ES-I3 (cell line): ENCODE measurements at regions not wholly inside any gene's neighbourhood (a gene's known extent, or its start where the extent isn't known, plus 50 kb on each side); places are given as distances from the start of the nearest gene placed in this dataset.

Experiments used
- H3K36me3 ChIP-seq: 2 replicates; pipeline ENCODE4 v1.6.1; 2013; ENCODE audit warnings: mild to moderate bottlenecking, low read length, control low read depth, moderate library complexity; ENCODE audit not compliant: insufficient read depth
- H3K4me1 ChIP-seq: 2 replicates; pipeline ENCODE4 v1.6.1; 2013; ENCODE audit warnings: mild to moderate bottlenecking, control low read depth, low read length; ENCODE audit not compliant: insufficient read depth
- H3K9ac ChIP-seq: 2 replicates; pipeline ENCODE4 v1.6.1; 2013; ENCODE audit warnings: low read depth, mild to moderate bottlenecking, low read length, moderate library complexity
- H3K9me3 ChIP-seq: 2 replicates; pipeline ENCODE4 v1.6.1; 2013; ENCODE audit warnings: mild to moderate bottlenecking, low read length, moderate library complexity; ENCODE audit not compliant: control insufficient read depth, insufficient read depth

DNA sequence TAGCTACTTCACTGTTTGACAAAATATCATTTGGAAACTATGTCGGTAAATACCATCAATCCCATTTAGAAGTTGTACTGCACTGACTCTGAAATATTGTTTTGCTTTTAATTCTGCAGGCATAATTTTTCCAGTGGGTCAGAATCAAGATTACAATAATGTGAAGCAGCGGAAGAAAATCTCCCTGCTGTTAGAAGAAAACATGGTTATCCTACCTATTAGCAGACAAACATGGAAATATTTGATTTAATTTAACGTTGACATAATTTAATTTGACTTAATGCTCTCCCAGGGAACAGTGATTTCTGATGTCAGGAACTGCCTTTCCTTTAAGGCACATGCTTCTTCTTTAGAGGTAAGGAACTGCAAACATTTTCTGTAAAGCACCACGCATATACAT, 634.0 kb downstream of the LTN1 start:
- H3K9ac ChIP-seq, result no peak overlapping the region
- H3K9me3 ChIP-seq, result no peaks in the 10 kb centered on the region
- H3K4me1 ChIP-seq, result no peaks in the 10 kb centered on the region
- no peaks in the 10 kb centered on the region for H3K36me3 ChIP-seq

DNA sequence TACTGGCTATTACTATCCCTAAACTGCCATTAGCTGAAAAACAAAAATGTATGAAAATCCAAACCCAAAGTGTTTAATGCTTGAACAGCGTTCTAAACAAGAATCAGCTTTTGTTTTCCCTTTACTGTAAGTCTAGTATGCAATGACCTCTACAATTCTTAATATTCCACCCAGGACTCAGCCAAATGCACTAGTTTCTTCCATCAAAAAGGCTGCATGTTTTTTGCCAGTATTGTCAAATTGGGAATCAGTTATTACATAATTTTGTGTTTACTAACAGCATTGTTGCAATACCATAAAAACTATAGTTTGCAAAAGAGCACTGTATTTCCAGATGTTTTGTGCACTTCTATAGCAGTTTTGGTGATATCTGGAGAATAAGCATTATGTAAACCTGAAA, 634.5 kb downstream of the LTN1 start:
- no peaks in the 10 kb centered on the region for H3K9me3 ChIP-seq
- H3K36me3 ChIP-seq, result no peaks in the 10 kb centered on the region
- H3K9ac ChIP-seq, result no peak overlapping the region
- no peaks in the 10 kb centered on the region for H3K4me1 ChIP-seq

DNA sequence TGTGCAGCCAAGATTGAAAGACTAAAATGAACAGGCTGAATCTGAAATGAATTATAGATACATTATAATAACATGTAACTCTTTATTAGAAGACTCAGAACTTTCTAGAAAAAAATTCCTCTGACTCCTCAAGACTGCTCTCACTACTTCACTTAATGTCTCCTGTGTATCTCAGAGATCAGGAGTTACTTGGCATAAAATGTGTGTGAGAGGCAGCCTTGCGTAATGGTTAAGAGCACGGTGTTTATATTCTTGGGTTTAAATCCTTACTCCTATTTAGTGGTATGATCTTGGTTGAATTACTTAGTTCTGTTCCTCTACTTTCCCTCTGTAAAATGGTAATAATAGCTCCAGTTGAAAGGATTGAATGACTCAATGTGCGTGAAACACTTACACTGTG, 634.9 kb downstream of the LTN1 start:
- Histone ChIP-seq H3K36me3 (no peaks in the 10 kb centered on the region), H3K9me3 (no peaks in the 10 kb centered on the region), H3K9ac (no peak overlapping the region), H3K4me1 (no peaks in the 10 kb centered on the region)

GRCh38 chr21:28356422-28356821, 636.3 kb downstream of the LTN1 start:
- Histone ChIP-seq H3K9me3 (no peaks in the 10 kb centered on the region), H3K4me1 (no peaks in the 10 kb centered on the region), H3K9ac (no peak overlapping the region), H3K36me3 (no peaks in the 10 kb centered on the region)

DNA sequence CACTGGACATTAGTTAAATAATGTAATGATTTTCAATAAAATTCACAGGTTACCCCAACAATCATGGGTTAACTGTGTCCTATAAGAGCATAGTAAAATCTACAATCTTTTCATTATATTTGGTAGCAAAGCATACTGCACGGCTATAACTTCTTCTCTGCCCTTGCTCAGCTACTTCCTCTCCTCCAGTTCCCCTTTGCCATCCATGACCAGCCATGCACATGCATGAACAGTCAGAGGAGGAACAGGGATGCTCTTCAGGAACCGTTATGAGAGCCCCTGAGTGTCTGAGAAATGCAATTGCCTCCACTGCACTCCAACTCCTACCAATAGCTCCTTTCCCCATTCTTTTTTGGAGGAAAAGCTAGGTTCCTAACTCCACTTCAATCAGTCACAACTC, 646.7 kb downstream of the LTN1 start:
- H3K9ac ChIP-seq, result no peak overlapping the region
- H3K36me3 ChIP-seq, result no peaks in the 10 kb centered on the region
- H3K9me3 ChIP-seq, result no peaks in the 10 kb centered on the region
- no peaks in the 10 kb centered on the region for H3K4me1 ChIP-seq

GRCh38 chr21:28344985-28345384, 647.7 kb downstream of the LTN1 start:
- Histone ChIP-seq H3K4me1 (no peaks in the 10 kb centered on the region), H3K9me3 (no peaks in the 10 kb centered on the region), H3K9ac (no peak overlapping the region), H3K36me3 (no peaks in the 10 kb centered on the region)

DNA sequence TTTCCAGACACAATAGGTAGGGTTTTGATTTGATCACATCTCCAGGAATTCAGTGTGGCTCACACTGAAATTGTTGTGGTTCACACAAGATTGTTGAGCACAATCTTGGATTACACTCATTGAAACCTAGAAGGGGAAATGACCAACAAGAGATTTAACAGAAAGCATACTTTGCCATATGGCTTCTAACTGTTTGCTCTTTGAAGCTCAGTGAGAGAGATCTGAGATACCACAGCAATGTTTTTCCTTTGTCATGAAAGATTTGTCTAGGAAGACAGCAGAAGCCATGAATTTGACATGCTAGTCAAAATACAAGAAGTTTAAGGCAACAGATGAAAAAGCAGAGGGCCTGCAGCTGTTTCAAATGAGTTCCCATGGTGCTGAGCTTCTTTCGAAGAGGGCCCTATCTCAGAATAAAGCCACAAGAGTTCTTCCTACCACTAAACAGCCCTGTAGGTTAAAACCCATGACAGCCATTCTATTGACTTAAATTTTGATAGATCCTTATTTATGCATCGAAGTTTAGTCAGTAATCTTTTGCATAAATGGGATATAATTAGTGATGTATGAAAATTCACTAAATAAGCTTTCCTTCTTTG, 650.4 kb downstream of the LTN1 start:
- H3K4me1 ChIP-seq, result no peaks in the 10 kb centered on the region
- H3K36me3 ChIP-seq, result no peaks in the 10 kb centered on the region
- H3K9me3 ChIP-seq, result no peaks in the 10 kb centered on the region

DNA sequence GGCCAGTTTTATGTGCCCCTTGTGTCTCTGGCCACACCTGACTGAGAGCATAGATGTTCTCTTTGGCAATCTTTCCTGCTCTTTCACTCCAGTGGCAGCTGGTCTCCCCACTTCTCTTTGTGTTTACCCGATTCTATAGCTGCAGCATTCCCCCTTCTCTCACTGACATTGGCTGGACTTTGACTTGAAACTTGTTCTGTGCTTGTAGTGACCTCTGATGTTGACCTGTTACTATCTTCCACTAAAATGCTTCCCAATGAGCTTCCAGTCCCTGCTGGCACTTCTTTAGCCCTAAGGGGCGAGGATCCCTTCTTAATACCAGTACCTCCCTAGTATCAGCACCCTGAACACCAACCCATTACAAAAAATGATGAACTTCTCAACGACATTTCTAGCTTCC, 653.3 kb downstream of the LTN1 start:
- H3K9me3 ChIP-seq, result no peaks in the 10 kb centered on the region
- no peaks in the 10 kb centered on the region for H3K36me3 ChIP-seq
- no peaks in the 10 kb centered on the region for H3K4me1 ChIP-seq
- no peak overlapping the region for H3K9ac ChIP-seq

More for the DNA sequence above, 650.4 kb downstream of the LTN1 start:
- H3K9ac ChIP-seq, result no peak overlapping the region

GRCh38 chr21:28338701-28339305, 653.9 kb downstream of the LTN1 start:
- no peaks in the 10 kb centered on the region for H3K4me1 ChIP-seq
- no peaks in the 10 kb centered on the region for H3K9me3 ChIP-seq
- no peaks in the 10 kb centered on the region for H3K36me3 ChIP-seq
- no peak overlapping the region for H3K9ac ChIP-seq

- H3K36me3 ChIP-seq, result no peaks in the 10 kb centered on the region
- no peak overlapping the region for H3K9ac ChIP-seq
- no peaks in the 10 kb centered on the region for H3K4me1 ChIP-seq
- H3K9me3 ChIP-seq, result no peaks in the 10 kb centered on the region
Observed at GRCh38 chr21:28337315-28337714, 655.4 kb downstream of the LTN1 start.

DNA sequence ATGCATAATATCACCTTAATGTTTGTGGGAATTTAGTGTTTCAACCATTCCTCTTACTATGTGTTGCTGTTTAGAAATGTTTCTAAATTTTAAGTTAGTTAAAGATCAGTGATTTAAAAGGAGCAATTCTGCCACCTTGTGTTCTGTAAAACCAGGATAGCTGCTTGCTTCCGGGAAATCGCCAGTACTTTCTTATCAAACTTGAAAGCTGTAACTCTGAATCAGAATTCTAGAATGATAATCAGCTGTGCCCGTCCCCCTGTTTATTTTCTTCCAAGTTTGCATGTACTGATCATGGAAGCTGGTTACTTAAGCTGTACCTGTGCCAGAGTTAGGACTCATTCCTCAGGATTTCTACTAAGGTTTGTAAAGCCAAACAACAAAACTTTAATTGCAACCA, 656.4 kb downstream of the LTN1 start:
- no peaks in the 10 kb centered on the region for H3K4me1 ChIP-seq
- no peak overlapping the region for H3K9ac ChIP-seq
- H3K9me3 ChIP-seq, result no peaks in the 10 kb centered on the region
- H3K36me3 ChIP-seq, result no peaks in the 10 kb centered on the region

- H3K4me1 ChIP-seq, result no peaks in the 10 kb centered on the region
- no peak overlapping the region for H3K9ac ChIP-seq
- H3K36me3 ChIP-seq, result no peaks in the 10 kb centered on the region
- peaks cover 3% of the 10 kb centered on the region; the same call in 1 of the 2 replicates for H3K9me3 ChIP-seq
Observed at GRCh38 chr21:28334407-28334806, 658.3 kb downstream of the LTN1 start.

GRCh38 chr21:28333578-28334075, 659.0 kb downstream of the LTN1 start:
- H3K9ac ChIP-seq, result no peak overlapping the region
- H3K9me3 ChIP-seq, result peaks cover 3% of the 10 kb centered on the region; the same call in 1 of the 2 replicates
- no peaks in the 10 kb centered on the region for H3K36me3 ChIP-seq
- no peaks in the 10 kb centered on the region for H3K4me1 ChIP-seq

- H3K9ac ChIP-seq, result no peak overlapping the region
- no peaks in the 10 kb centered on the region for H3K36me3 ChIP-seq
- peaks cover 3% of the 10 kb centered on the region; the same call in 1 of the 2 replicates for H3K9me3 ChIP-seq
- H3K4me1 ChIP-seq, result no peaks in the 10 kb centered on the region
Observed at GRCh38 chr21:28332796-28333195, 659.9 kb downstream of the LTN1 start.

DNA sequence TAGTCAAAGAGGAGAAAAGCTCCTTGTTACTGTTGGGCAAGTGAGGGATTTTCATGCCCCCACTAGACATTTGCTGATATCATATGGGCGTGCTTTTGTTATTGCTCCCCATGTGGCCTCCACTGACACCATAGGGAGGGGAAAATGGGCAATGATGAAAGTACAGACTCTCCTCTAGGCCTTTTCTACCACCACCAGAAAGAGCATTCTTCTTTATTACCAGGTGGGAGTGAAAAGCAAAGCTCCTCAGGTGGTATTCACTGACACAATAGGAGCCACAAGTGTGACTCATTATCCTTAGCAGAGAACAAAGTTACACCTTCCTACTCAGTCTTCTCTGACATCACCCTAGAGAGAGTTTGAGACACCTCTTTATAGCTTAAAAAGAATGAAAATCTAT, 667.1 kb downstream of the LTN1 start:
- H3K9me3 ChIP-seq, result peaks cover 3% of the 10 kb centered on the region; the same call in 1 of the 2 replicates
- no peaks in the 10 kb centered on the region for H3K36me3 ChIP-seq
- H3K9ac ChIP-seq, result no peak overlapping the region
- peaks cover 10% of the 10 kb centered on the region for H3K4me1 ChIP-seq
